H9 (cell line): ENCODE measurements at regions not wholly inside any gene's neighbourhood (a gene's known extent, or its start where the extent isn't known, plus 50 kb on each side); places are given as distances from the start of the nearest gene placed in this dataset.

Source experiments
- DNase-seq: peaks from one replicate; pipeline ENCODE4 v3.0.0-alpha.2; 2017
- H2AFZ ChIP-seq: one replicate; pipeline ENCODE4 v1.6.1; 2013; ENCODE audit warnings: mild to moderate bottlenecking, low read length, control low read depth, moderate library complexity
- H2AK5ac ChIP-seq: 2 replicates; pipeline ENCODE4 v1.6.1; 2013; ENCODE audit warnings: low read length, control low read depth, mixed read lengths; ENCODE audit not compliant: insufficient read length
- H2BK120ac ChIP-seq: one replicate; pipeline ENCODE4 v1.6.1; 2013; ENCODE audit warnings: low read depth, mild to moderate bottlenecking, low read length, control low read depth, inconsistent platforms; ENCODE audit not compliant: poor library complexity, severe bottlenecking
- H2BK12ac ChIP-seq: 2 replicates; pipeline ENCODE4 v1.6.1; 2013; ENCODE audit warnings: low read length, control low read depth, mixed read lengths, low read depth; ENCODE audit not compliant: insufficient read length
- H2BK15ac ChIP-seq: 2 replicates; pipeline ENCODE4 v1.6.1; 2013; ENCODE audit warnings: low read depth, low read length, control low read depth
- H2BK20ac ChIP-seq: one replicate; pipeline ENCODE4 v1.6.1; 2013; ENCODE audit warnings: low read depth, mild to moderate bottlenecking, low read length, control low read depth, inconsistent platforms; ENCODE audit not compliant: poor library complexity, severe bottlenecking
- H2BK5ac ChIP-seq: 2 replicates; pipeline ENCODE4 v1.6.1; 2013; ENCODE audit warnings: low read length, control low read depth, mixed read lengths; ENCODE audit not compliant: insufficient read length
- H3K14ac ChIP-seq: 2 replicates; pipeline ENCODE4 v1.6.1; 2013; ENCODE audit warnings: low read length, control low read depth; ENCODE audit not compliant: insufficient read depth
- H3K18ac ChIP-seq: 2 replicates; pipeline ENCODE4 v1.6.1; 2013; ENCODE audit warnings: low read depth, mild to moderate bottlenecking, mixed read lengths, low read length, control low read depth; ENCODE audit not compliant: insufficient read length
- H3K23ac ChIP-seq: 2 replicates; pipeline ENCODE4 v1.6.1; 2013; ENCODE audit warnings: low read length, control low read depth, mixed read lengths, low read depth; ENCODE audit not compliant: insufficient read length
- H3K23me2 ChIP-seq: 2 replicates; pipeline ENCODE4 v1.6.1; 2013; ENCODE audit warnings: low read depth, mild to moderate bottlenecking, mixed read lengths, low read length, control low read depth; ENCODE audit not compliant: insufficient read length, poor library complexity, severe bottlenecking
- H3K27ac ChIP-seq: 2 replicates; pipeline ENCODE4 v1.5.1; 2013; ENCODE audit warnings: low read length, control low read depth, mixed read lengths, low read depth; ENCODE audit not compliant: insufficient read length
- H3K27me3 ChIP-seq: 2 replicates; pipeline ENCODE4 v1.6.1; 2013; ENCODE audit warnings: low read length, control low read depth, inconsistent platforms; ENCODE audit not compliant: insufficient read depth
- H3K4ac ChIP-seq: 2 replicates; pipeline ENCODE4 v1.6.1; 2013; ENCODE audit warnings: low read depth, mild to moderate bottlenecking, control low read depth, inconsistent platforms, low read length, moderate library complexity
- H3K4me1 ChIP-seq: 2 replicates; pipeline ENCODE4 v1.6.1; 2013; ENCODE audit warnings: low read length, control low read depth, inconsistent platforms; ENCODE audit not compliant: insufficient read depth
- H3K4me2 ChIP-seq: 2 replicates; pipeline ENCODE4 v1.6.1; 2013; ENCODE audit warnings: low read length, control low read depth, mixed read lengths; ENCODE audit not compliant: insufficient read length, insufficient read depth
- H3K56ac ChIP-seq: 2 replicates; pipeline ENCODE4 v1.6.1; 2013; ENCODE audit warnings: low read depth, mild to moderate bottlenecking, mixed read lengths, low read length, control low read depth; ENCODE audit not compliant: insufficient read length
- H3K79me1 ChIP-seq: 2 replicates; pipeline ENCODE4 v1.6.1; 2013; ENCODE audit warnings: low read depth, mild to moderate bottlenecking, moderate library complexity, low read length, control low read depth, inconsistent platforms; ENCODE audit not compliant: insufficient read depth, poor library complexity, severe bottlenecking
- H3K79me2 ChIP-seq: 2 replicates; pipeline ENCODE4 v1.6.1; 2013; ENCODE audit warnings: low read length, control low read depth, inconsistent platforms; ENCODE audit not compliant: insufficient read depth
- H3K9ac ChIP-seq: 2 replicates; pipeline ENCODE4 v1.6.1; 2013; ENCODE audit warnings: low read length, control low read depth, mixed read lengths; ENCODE audit not compliant: insufficient read length; ENCODE audit errors: extremely low read depth
- H3K9me3 ChIP-seq: one replicate; pipeline ENCODE4 v1.6.1; 2013; ENCODE audit warnings: low read depth, low read length, inconsistent platforms; ENCODE audit not compliant: control insufficient read depth
- H3T11ph ChIP-seq: one replicate; pipeline ENCODE4 v1.6.1; 2013; ENCODE audit warnings: mild to moderate bottlenecking, low read length, control low read depth, inconsistent platforms
- H4K20me1 ChIP-seq: one replicate; pipeline ENCODE4 v1.6.1; 2013; ENCODE audit not compliant: control insufficient read depth, insufficient read length, insufficient read depth
- H4K5ac ChIP-seq: 2 replicates; pipeline ENCODE4 v1.6.1; 2013; ENCODE audit warnings: low read depth, mild to moderate bottlenecking, mixed read lengths, low read length, control low read depth; ENCODE audit not compliant: insufficient read length
- H4K8ac ChIP-seq: replicated peaks from 2 replicates; pipeline ENCODE4 v1.6.1; 2013; ENCODE audit warnings: low read length, control low read depth, mixed read lengths, low read depth; ENCODE audit not compliant: insufficient read length
- H4K91ac ChIP-seq: 2 replicates; pipeline ENCODE4 v1.6.1; 2013; ENCODE audit warnings: low read depth, mild to moderate bottlenecking, moderate library complexity, mixed read lengths, low read length, control low read depth; ENCODE audit not compliant: insufficient read length
- H3K27ac Mint-ChIP-seq, 3 experiments: 2 replicates in 2 of 3; 3 replicates in 1 of 3; pipeline ENCODE4 v1.8.0; 2020 to 2021; ENCODE audit warnings: mixed read lengths in 3 of 3, mild to moderate bottlenecking in 1 of 3, moderate library complexity in 1 of 3
- H3K27me3 Mint-ChIP-seq: 2 replicates; pipeline ENCODE4 v1.8.0; 2021; ENCODE audit warnings: low read depth, mild to moderate bottlenecking, moderate library complexity, mixed read lengths
- H3K36me3 Mint-ChIP-seq, 3 experiments: 2 replicates in 2 of 3; 3 replicates in 1 of 3; pipeline ENCODE4 v1.8.0; 2020 to 2021; ENCODE audit warnings: low read depth in 3 of 3, mixed read lengths in 3 of 3; ENCODE audit not compliant: insufficient read depth in 1 of 3
- H3K4me1 Mint-ChIP-seq, 2 experiments: 2 replicates each; pipeline ENCODE4 v1.8.0; 2020; ENCODE audit warnings: mixed read lengths in 2 of 2
- H3K4me3 Mint-ChIP-seq, 2 experiments: 2 replicates in 1 of 2; 3 replicates in 1 of 2; pipeline ENCODE4 v1.8.0; 2020 to 2021; ENCODE audit warnings: mild to moderate bottlenecking in 2 of 2, mixed read lengths in 2 of 2, moderate library complexity in 1 of 2
- H3K9me3 Mint-ChIP-seq, 2 experiments: 2 replicates in 1 of 2; 3 replicates in 1 of 2; pipeline ENCODE4 v1.8.0; 2020; ENCODE audit warnings: mild to moderate bottlenecking in 2 of 2, mixed read lengths in 2 of 2, moderate library complexity in 1 of 2
- WGBS: extraction: QIAGEN DNeasy Blood & Tissue Kit; methylation state at CpG from one replicate; pipeline ENCODE4 v1.1.7; 2013; ENCODE audit warnings: missing lambda C conversion rate, low lambda C conversion rate, mixed read lengths; ENCODE audit not compliant: insufficient read length; ENCODE audit errors: extremely low coverage; 5-methylcytosine and 5-hydroxymethylcytosine counted together
- TF ChIP-seq, protein P1 (sequence below): fragments of 200-600 bp; sonication (generic); conservative IDR thresholded peaks from 3 replicates; pipeline ENCODE4 v1.8.0; 2021; ENCODE audit warnings: antibody characterized with exemption, mild to moderate bottlenecking

DNA sequence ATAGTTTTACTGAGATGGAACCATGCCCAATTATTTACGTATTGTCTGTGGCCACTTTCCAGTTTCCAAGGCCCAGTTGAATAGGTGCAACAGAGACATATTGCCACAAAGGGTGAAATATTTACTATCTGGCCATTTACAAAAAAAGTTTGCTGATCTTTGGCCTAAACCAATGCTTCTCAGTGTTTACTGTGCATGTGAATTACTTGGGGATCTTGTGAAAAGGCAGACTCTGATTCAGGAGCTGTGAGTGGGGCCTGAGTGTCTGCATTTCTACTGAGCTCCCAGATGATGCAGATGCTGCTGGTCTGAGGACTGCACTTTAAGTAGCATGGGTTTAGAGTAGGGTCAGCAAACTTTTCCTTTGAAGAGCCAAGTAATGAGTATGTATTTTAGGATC lies 94.1 kb upstream of the PDE5A start:
- Histone ChIP-seq H3K4me1 (peaks cover 4% of the 10 kb centered on the region; the same call in 1 of the 2 replicates), H3K4me2 (no peak overlapping the region), H2BK12ac (no peak overlapping the region), H3K9ac (no peak overlapping the region), H4K91ac (no peak overlapping the region), H4K5ac (no peak overlapping the region), H3K79me1 (no peaks in the 10 kb centered on the region), H2BK120ac (no peak overlapping the region), H3K23ac (no peak overlapping the region), H3K27me3 (no peaks in the 10 kb centered on the region), H2AK5ac (no peak overlapping the region), H3K56ac (no peak overlapping the region), H2BK15ac (no peak overlapping the region), H3K23me2 (no peaks in the 10 kb centered on the region), H3K18ac (no peak overlapping the region), H3K27ac (no peak overlapping the region), H2BK5ac (no peak overlapping the region), H3T11ph (no peak overlapping the region), H4K20me1 (no peaks in the 10 kb centered on the region), H2AFZ (no peak overlapping the region), H4K8ac (no peak overlapping the region), H3K79me2 (no peaks in the 10 kb centered on the region), H3K14ac (no peak overlapping the region), H2BK20ac (no peak overlapping the region), H3K4ac (no peak overlapping the region), H3K9me3 (no peaks in the 10 kb centered on the region)
- Mint-ChIP-seq H3K36me3 (peaks cover 10 to 26% (median 21%) of the 10 kb centered on the region in 3 experiments), H3K4me3 (no peak overlapping the region), H3K27me3 (no peaks in the 10 kb centered on the region), H3K4me1 (peaks cover 12 to 15% of the 10 kb centered on the region in 2 experiments), H3K27ac (no peak overlapping the region), H3K9me3 (peaks cover 27 to 28% of the 10 kb centered on the region in 2 experiments)
- TF ChIP-seq, protein P1, sequence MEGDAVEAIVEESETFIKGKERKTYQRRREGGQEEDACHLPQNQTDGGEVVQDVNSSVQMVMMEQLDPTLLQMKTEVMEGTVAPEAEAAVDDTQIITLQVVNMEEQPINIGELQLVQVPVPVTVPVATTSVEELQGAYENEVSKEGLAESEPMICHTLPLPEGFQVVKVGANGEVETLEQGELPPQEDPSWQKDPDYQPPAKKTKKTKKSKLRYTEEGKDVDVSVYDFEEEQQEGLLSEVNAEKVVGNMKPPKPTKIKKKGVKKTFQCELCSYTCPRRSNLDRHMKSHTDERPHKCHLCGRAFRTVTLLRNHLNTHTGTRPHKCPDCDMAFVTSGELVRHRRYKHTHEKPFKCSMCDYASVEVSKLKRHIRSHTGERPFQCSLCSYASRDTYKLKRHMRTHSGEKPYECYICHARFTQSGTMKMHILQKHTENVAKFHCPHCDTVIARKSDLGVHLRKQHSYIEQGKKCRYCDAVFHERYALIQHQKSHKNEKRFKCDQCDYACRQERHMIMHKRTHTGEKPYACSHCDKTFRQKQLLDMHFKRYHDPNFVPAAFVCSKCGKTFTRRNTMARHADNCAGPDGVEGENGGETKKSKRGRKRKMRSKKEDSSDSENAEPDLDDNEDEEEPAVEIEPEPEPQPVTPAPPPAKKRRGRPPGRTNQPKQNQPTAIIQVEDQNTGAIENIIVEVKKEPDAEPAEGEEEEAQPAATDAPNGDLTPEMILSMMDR: no peak
- DNase-seq: no peak
- no CpG with 5 or more reads among the region's 1 CpG for WGBS
